ENCODE measurements at regions not wholly inside any gene's neighbourhood (a gene's known extent, or its start where the extent isn't known, plus 50 kb on each side); places are given as distances from the start of the nearest gene placed in this dataset.
"Not testable (repeated sequence)": the region's sequence is repeated elsewhere in the genome, so short reads cannot be mapped to it uniquely, and the experiment has no call there.

DNA sequence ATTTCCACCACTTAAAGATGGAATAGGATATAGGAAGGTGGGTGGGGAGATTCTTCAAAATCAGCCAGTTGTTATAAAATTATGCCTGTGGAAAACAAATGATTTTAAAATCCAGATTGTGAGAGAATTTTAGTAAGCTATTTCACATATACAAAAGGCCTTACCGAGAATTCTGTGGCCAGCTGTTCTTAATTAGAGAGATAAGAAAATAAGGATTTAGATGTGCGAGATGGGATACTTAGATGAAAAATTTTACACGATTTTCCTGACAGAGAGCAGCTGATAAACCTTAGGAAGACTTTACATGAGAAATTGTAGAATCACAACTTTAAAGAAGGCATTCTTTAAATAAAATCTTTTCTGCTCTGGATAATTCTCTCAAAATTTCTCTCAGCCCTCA, 94.5 kb upstream of the IQCM start:
- DNase-seq = no peak
- H3K9me3 Mint-ChIP-seq = no peaks in the 10 kb centered on the region
- no peak overlapping the region for H3K4me3 Mint-ChIP-seq
- ATAC-seq (ENCODE audit: low read depth) = no peak
- H3K36me3 Mint-ChIP-seq = no peaks in the 10 kb centered on the region
- no peaks in the 10 kb centered on the region for H3K4me1 Mint-ChIP-seq
- no peaks in the 10 kb centered on the region for H3K27me3 Mint-ChIP-seq
- no peak overlapping the region for H3K27ac Mint-ChIP-seq
- POLR2A ChIA-PET = no interaction called here

DNA sequence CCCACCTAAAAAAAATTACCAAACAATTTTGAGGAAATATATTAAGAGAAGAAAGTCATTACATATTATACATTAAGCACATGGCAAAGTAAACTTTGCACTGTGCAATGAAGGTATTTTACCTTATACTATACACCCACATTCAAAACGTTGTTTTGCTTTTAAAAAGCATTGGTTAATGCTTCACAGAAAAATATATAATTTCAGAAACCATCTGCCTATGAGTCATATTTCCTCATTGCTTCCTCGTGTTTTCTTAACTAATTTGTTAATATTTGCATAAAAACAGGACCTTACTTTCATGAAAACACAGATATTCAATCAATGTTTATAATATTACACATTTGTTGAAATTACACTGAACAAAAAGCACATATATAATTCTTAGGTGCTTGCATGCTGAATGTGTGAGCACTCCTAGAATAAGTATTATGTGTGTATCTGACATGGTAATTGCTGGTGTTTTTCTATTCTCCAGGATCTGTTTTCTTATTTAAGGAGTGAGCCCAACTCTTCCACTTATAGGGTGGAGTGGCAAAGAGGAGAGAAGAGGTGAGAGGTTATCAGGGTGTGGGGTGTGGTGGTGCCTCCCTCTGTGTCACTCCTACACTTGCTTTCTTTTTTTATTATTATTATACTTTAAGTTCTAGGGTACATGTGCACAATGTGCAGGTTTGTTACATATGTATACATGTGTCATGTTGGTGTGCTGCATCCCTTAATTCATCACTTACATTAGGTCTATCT, 95.1 kb upstream of the IQCM start:
- DNase-seq = no peak
- Mint-ChIP-seq H3K27me3 (no peaks in the 10 kb centered on the region), H3K4me3 (no peak overlapping the region), H3K36me3 (no peaks in the 10 kb centered on the region), H3K4me1 (no peaks in the 10 kb centered on the region), H3K27ac (no peak overlapping the region), H3K9me3 (no peaks in the 10 kb centered on the region)
- POLR2A ChIA-PET = no interaction called here
- ATAC-seq (ENCODE audit: low read depth) = no peak

DNA sequence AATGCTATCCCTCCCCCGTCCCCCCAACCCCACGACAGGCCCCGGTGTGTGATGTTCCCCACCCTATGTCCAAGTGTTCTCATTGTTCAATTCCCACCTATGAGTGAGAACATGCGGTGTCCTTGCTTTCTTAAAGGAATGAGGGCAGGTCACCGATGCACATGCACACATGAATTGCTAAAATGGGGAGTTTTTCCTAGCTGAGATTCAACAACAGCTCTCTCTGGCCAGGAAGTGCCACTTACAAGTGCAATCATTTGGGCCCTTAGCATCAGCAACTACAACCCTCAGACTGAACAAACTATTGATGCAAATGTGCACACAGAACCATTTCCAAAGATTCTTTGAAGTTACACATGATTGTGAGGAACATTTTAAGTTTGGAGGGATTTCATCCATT, 95.7 kb upstream of the IQCM start:
- no peaks in the 10 kb centered on the region for H3K27me3 Mint-ChIP-seq
- no peaks in the 10 kb centered on the region for H3K9me3 Mint-ChIP-seq
- no peak for DNase-seq
- H3K27ac Mint-ChIP-seq = no peak overlapping the region
- POLR2A ChIA-PET = no interaction called here
- no peak for ATAC-seq (ENCODE audit: low read depth)
- H3K4me1 Mint-ChIP-seq = no peaks in the 10 kb centered on the region
- no peak overlapping the region for H3K4me3 Mint-ChIP-seq
- no peaks in the 10 kb centered on the region for H3K36me3 Mint-ChIP-seq

GRCh38 chr4:149912000-149912399, 96.4 kb upstream of the IQCM start:
- ATAC-seq (ENCODE audit: low read depth) = no peak
- Mint-ChIP-seq H3K4me3 (no peak overlapping the region), H3K9me3 (no peaks in the 10 kb centered on the region), H3K4me1 (no peaks in the 10 kb centered on the region), H3K36me3 (no peaks in the 10 kb centered on the region), H3K27me3 (no peaks in the 10 kb centered on the region), H3K27ac (no peak overlapping the region)
- DNase-seq = no peak
- POLR2A ChIA-PET = no interaction called here

- POLR2A ChIA-PET = no interaction called here
- no peaks in the 10 kb centered on the region for H3K9me3 Mint-ChIP-seq
- no peaks in the 10 kb centered on the region for H3K36me3 Mint-ChIP-seq
- DNase-seq (no peak), ATAC-seq (ENCODE audit: low read depth) (no peak)
- H3K27ac Mint-ChIP-seq = no peak overlapping the region
- H3K4me3 Mint-ChIP-seq = no peak overlapping the region
- no peaks in the 10 kb centered on the region for H3K4me1 Mint-ChIP-seq
- no peaks in the 10 kb centered on the region for H3K27me3 Mint-ChIP-seq
Observed at GRCh38 chr4:149914119-149915115, 98.8 kb upstream of the IQCM start.

DNA sequence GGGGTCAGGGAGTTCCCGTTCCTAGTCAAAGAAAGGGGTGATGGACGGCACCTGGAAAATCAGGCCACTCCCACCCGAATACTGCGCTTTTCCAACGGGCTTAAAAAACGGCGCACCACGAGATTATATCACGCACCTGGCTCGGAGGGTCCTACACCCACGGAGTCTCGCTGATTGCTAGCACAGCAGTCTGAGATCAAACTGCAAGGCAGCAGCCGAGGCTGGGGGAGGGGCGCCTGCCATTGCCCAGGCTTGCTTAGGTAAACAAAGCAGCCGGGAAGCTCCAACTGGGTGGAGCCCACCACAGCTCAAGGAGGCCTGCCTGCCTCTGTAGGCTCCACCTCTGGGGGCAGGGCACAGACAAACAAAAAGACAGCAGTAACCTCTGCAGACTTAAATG, 100.1 kb upstream of the IQCM start:
- H3K27me3 Mint-ChIP-seq; H3K4me3 Mint-ChIP-seq; H3K27ac Mint-ChIP-seq; H3K4me1 Mint-ChIP-seq; H3K36me3 Mint-ChIP-seq; ATAC-seq (ENCODE audit: low read depth); DNase-seq; POLR2A ChIA-PET; H3K9me3 Mint-ChIP-seq: not testable (repeated sequence)

GRCh38 chr4:149923736-149924135, 108.1 kb upstream of the IQCM start:
- Mint-ChIP-seq H3K4me1 (no peaks in the 10 kb centered on the region), H3K27me3 (no peaks in the 10 kb centered on the region), H3K27ac (no peak overlapping the region)

DNA sequence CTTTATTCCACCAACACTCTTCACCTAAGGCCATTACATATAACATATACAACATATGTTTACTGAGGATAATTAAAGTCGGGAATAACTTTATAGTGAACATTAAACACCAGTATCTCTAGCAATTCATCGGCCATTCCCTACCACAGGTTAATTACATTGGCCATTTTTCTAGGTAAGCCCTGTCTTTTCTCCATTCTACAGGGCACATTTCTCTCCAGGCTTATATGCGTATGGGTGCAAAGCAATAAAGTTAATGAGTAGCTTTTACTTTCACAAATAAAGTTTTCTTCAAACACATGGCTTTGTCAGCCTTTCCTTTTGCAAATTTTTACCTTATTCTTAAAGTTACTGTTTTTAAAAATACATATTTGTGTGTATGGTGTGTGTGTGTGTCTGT, 111.9 kb upstream of the IQCM start:
- no peaks in the 10 kb centered on the region for H3K4me1 Mint-ChIP-seq
- no peaks in the 10 kb centered on the region for H3K27me3 Mint-ChIP-seq
- POLR2A ChIA-PET = no interaction called here
- no peak overlapping the region for H3K4me3 Mint-ChIP-seq
- H3K36me3 Mint-ChIP-seq = no peaks in the 10 kb centered on the region
- ATAC-seq (ENCODE audit: low read depth) (no peak), DNase-seq (no peak)
- no peak overlapping the region for H3K27ac Mint-ChIP-seq
- no peaks in the 10 kb centered on the region for H3K9me3 Mint-ChIP-seq

More at GRCh38 chr4:149923736-149924135, 108.1 kb upstream of the IQCM start:
- DNase-seq = no peak
- Mint-ChIP-seq H3K4me3 (no peak overlapping the region), H3K9me3 (no peaks in the 10 kb centered on the region), H3K36me3 (no peaks in the 10 kb centered on the region)
- ATAC-seq (ENCODE audit: low read depth) = no peak
- POLR2A ChIA-PET = no interaction called here

DNA sequence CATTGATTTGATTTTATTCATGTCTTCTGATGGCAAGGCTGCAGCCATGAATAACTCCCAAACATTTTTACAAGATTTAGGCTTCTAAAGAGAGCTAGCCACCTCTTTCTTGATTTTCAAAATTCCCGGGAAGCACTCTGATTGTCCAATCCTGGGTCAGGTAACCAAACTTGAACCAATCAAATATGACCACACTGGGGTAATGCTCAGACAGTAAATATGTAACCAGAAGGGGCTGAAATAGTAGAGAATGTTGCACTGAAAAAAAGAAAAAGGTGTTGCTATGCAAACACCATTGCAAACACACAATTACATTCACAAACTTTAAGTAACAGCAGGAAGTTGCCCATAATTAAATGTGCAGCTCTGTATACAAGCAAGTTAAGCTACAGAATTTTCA, 112.9 kb upstream of the IQCM start:
- Mint-ChIP-seq H3K9me3 (no peaks in the 10 kb centered on the region), H3K36me3 (no peaks in the 10 kb centered on the region), H3K27me3 (no peaks in the 10 kb centered on the region), H3K4me3 (no peak overlapping the region), H3K27ac (no peak overlapping the region), H3K4me1 (no peaks in the 10 kb centered on the region)
- POLR2A ChIA-PET = no interaction called here
- DNase-seq (no peak), ATAC-seq (ENCODE audit: low read depth) (no peak)

- no peaks in the 10 kb centered on the region for H3K27me3 Mint-ChIP-seq
- ATAC-seq (ENCODE audit: low read depth) (no peak), DNase-seq (no peak)
- no peaks in the 10 kb centered on the region for H3K4me1 Mint-ChIP-seq
- H3K9me3 Mint-ChIP-seq = no peaks in the 10 kb centered on the region
- POLR2A ChIA-PET = no interaction called here
- H3K4me3 Mint-ChIP-seq = no peak overlapping the region
- H3K27ac Mint-ChIP-seq = no peak overlapping the region
- H3K36me3 Mint-ChIP-seq = no peaks in the 10 kb centered on the region
Observed at GRCh38 chr4:149931431-149931830, 115.8 kb upstream of the IQCM start.

GRCh38 chr4:149932188-149932587, 116.5 kb upstream of the IQCM start:
- Mint-ChIP-seq H3K4me3 (no peak overlapping the region), H3K36me3 (no peaks in the 10 kb centered on the region), H3K9me3 (no peaks in the 10 kb centered on the region), H3K27me3 (no peaks in the 10 kb centered on the region), H3K4me1 (no peaks in the 10 kb centered on the region), H3K27ac (no peak overlapping the region)
- POLR2A ChIA-PET = no interaction called here
- no peak for DNase-seq
- ATAC-seq (ENCODE audit: low read depth) = no peak

DNA sequence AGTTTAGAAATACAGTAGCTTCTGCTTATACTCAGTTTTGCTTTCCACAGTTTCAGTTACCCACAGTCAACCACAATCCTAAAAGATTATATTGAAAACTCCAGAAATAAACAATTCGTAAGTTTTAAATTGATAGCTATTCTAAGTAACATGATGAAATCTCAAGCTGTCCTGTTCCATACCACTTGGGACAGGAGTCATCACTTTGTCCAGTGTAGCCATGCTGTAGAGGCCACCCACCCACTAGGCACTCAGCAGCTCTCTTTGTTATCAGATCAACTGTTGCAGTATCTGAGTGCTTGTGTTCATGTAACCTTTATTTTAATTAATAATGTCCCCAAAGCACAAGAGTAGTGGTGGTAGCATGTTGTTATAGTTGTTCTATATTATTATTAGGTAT, 117.5 kb upstream of the IQCM start:
- no peak for ATAC-seq (ENCODE audit: low read depth)

DNA sequence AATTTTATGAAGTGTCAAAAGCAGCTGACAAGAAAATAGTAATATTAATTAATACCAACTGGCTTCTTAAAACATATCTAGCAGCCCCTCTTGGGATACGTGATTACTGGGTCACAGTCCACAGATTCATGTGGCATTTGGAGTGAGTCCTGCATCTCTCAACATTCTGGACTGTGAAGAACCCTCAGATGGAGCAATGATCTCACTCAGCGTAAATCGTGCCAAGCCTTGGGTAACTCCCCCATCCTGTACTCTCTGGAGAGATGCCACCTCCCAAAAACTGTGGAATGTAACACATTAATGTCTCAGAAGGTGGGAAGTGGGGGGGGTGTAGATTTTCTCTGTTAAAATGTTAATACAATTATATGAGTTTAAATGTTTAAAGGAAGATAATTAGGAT, 118.2 kb upstream of the IQCM start:
- H3K4me1 Mint-ChIP-seq = no peaks in the 10 kb centered on the region
- H3K36me3 Mint-ChIP-seq = no peaks in the 10 kb centered on the region
- no peaks in the 10 kb centered on the region for H3K27me3 Mint-ChIP-seq
- POLR2A ChIA-PET = no interaction called here
- ATAC-seq (ENCODE audit: low read depth) = no peak
- H3K27ac Mint-ChIP-seq = no peak overlapping the region
- peaks cover 3% of the 10 kb centered on the region for H3K9me3 Mint-ChIP-seq
- no peak for DNase-seq
- no peak overlapping the region for H3K4me3 Mint-ChIP-seq

More for the DNA sequence above, 117.5 kb upstream of the IQCM start:
- H3K4me1 Mint-ChIP-seq = no peaks in the 10 kb centered on the region
- DNase-seq = no peak
- H3K27ac Mint-ChIP-seq = no peak overlapping the region
- no peaks in the 10 kb centered on the region for H3K27me3 Mint-ChIP-seq
- peaks cover 3% of the 10 kb centered on the region for H3K9me3 Mint-ChIP-seq
- H3K36me3 Mint-ChIP-seq = no peaks in the 10 kb centered on the region
- no peak overlapping the region for H3K4me3 Mint-ChIP-seq
- POLR2A ChIA-PET = no interaction called here

GRCh38 chr4:149949381-149949780, 128.9 kb upstream of the DCLK2 start:
- Mint-ChIP-seq H3K4me3 (no peak overlapping the region), H3K27me3 (peaks cover 5% of the 10 kb centered on the region), H3K27ac (no peak overlapping the region), H3K36me3 (no peaks in the 10 kb centered on the region), H3K9me3 (no peaks in the 10 kb centered on the region), H3K4me1 (no peaks in the 10 kb centered on the region)
- ATAC-seq (ENCODE audit: low read depth) = no peak
- no peak for DNase-seq
- POLR2A ChIA-PET = no interaction called here

Data from activated naive CD8-positive, alpha-beta T cell treated with anti-CD3 and anti-CD28 coated beads, Interleukin-2, amount 10 ng/mL, durations not matched to agents 7 days and 5 days (primary cell).